ENCODE measurements at regions not wholly inside any gene's neighbourhood (a gene's known extent, or its start where the extent isn't known, plus 50 kb on each side); places are given as distances from the start of the nearest gene placed in this dataset.

DNA sequence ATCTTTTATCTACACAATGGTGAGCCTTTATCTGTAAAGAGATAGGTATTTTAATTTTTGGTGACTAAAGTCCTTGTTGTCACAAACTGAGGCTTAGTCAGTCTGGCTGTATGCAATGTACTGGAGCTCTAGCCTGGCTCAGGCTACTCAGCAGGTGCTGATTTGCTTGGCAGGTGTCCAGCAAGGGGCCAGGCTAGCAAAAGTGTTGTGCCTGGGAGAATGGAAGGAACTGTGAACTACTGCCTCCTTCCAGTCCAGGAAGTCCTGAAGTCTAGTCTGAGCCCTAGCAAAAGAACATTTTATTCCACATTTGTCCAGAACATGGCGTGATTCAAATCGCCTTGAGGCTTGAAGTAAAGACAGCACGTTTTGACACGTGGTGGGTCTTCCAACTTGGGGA lies 260.5 kb downstream of the CCDC85A start:
- DNase-seq (ENCODE audit: low read depth) = peak; percentile 13

DNA sequence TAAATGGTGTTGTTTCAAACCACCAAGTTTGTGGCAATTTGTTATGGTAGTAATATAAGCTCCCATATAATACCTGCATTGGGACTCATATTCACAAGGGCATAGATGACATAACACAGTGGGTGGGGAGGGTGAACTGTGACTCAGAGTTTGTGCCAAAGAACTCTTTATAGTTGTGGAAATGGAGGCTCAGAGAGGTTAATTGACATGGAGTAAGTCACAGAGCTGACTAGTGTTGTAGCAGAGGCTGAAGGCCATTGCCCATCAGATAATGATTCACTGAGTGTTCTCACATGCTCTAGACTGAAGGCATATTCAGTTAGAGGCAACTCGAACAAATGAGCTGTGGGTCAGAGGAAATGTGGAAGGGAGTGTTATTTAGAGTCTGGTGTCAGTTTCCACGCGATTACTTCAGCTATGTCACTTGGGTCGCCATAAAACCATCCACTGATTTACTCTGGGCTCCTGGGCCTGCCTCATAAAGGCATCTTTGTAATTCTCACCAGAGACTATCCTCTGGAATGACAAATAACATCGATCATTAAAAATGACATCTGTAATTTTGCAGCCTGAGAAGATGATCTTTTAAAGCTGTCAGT lies 264.7 kb downstream of the CCDC85A start:
- peak; percentile 29 for DNase-seq (ENCODE audit: low read depth)

DNA sequence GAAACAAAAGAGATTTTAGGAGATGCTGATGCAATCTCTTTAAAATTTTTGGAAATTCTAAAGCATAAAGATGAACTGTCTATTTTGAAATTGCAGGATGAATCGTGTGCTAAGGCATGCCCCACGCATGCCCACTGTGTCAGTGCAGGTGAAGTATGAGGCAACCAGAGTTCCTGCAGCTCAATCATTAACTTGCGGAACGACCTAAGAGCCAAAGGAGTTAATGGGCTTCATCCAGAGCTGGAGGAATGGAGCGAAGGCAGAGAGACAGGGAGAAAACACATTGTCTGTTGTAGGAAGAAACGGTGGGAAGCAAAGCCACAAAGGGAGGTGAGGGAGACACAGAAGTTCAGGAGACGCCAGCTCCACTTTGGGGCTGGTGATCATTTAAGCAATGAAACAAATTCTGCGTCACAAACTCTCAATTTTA lies 265.2 kb downstream of the CCDC85A start:
- no peak for DNase-seq (ENCODE audit: low read depth)

DNA sequence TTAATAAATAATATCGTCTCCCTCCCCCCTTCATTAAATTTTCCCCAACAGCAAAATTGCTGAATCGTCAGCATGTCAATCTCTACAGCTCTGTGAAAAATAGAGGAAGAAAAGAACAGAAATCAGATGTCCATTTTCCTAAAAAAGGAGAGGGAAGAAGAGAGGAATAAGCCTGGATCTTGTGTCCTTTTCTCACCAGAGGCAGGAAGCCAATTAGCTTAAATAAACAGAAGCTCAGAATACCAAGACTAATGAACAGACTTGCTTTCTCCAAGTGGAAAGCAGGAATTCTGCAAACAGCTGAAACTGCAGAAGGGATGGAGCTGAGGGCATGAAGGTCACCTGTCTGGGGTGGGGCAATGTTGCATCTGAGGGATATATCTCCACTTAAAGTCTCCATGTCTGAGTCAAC lies 265.7 kb downstream of the CCDC85A start:
- no peak for DNase-seq (ENCODE audit: low read depth)

DNA sequence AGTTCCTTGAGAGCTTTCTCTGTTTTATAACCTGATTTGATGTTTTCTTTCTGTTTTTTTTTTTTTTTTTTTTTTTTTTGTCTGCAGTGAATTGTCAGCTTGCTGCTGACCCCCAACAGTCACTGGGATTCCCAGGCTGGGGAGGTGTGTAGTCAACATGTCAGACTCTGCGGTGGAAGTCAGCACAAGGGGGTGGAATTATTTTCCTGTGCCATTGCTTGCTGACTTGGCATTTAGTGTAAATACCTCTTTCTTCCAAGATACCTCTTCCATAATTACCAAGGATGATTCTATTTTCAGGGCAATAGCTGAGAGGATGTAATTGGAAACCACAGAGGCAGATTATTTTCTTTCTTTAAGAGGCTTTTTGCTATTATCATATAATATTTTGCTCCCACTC lies 266.3 kb downstream of the CCDC85A start:
- DNase-seq (ENCODE audit: low read depth) = no peak

DNA sequence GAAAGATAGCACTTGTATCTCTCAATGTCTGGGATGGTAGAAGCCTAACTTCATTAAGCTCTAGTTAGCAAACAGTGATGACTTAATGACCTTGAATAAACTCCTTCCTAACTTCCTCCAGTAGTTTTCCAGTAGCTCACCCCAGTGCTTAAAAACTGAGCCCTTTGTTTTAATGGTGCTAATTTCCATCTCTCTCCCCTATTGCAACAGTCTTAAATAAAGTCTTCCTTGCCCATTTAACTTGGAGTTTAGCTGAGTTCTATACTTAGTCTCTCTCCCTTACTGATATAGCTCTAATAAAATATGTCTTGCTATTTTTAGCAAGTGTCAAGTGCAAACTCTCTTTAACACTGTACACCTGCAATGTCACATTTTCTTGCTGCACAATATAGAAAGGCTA lies 267.0 kb downstream of the CCDC85A start:
- DNase-seq (ENCODE audit: low read depth) = no peak

DNA sequence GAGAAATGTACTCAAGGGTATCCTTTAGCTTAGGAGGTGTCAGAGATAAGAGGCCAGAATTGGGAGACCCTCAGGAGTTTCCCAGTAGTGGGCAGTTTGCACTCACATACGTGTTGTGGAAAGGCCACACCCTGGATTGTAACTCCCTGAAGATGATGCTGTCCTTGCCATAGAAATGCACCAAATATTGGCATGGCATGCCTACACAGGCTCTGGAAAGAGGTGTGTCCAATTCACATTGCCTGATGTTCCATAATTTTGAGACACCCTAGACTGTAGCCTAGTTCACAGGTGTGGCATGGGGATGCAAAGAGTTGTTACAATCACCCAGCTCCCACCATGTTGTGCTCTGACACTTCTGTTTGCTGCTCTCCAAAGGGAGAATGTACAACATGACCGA lies 271.9 kb downstream of the CCDC85A start:
- no peak for DNase-seq (ENCODE audit: low read depth)

DNA sequence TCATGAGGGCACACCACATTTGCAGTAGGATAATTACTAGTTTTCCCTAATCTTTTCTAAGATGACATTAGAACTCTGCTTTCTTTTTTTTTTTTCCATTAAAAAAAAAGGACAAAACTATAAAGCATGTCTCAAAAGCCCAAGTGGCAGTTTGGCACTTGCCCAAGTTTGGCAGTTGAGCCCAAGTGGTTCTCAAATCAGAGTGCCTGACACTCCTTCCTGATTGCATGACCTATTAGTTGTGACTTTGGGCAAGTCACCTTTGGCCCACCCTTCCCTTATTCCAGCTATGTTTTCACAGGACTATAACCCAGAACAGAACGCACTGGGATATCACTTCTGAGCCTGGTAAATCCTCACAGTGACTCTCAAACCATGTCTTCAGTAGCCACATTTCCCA lies 273.0 kb downstream of the CCDC85A start:
- no peak for DNase-seq (ENCODE audit: low read depth)

DNA sequence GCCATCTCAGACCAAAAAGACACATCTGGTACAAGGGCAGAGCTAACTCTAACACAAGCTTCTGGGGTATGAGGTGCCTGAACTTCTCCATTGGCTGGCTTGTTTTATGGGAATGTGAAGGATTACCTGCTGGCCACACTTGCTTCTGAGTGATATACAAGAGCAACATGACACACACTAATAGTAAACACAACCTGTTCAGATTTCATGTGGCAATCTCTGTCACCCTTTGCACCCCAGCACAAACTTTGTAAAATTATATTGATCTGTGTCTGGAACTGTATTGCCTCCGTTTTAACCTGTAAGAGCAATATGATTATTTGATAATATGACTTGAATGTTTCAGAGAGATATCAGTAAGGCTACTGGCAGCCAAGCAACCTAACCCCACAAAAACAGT lies 276.7 kb downstream of the CCDC85A start:
- no peak for DNase-seq (ENCODE audit: low read depth)

DNA sequence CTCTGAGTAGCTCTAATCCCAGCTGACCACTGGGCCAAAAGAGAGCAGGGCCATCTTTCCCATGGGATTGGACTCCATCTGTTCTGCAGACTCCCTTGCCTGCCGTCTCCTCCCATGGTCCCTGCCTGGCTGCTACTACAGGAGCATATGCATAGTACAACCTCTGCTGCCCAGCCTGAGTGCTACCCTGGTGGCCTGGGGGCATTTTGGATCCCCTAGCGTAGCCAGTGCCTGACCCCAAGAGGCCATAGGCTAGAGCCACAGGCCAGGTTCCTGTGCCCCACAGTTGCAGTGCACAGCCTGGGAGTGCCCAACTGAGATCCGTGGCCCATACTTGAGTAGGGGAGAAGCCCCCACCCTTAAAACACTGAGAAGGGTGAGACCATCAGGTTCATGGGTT lies 280.3 kb downstream of the CCDC85A start:
- no peak for DNase-seq (ENCODE audit: low read depth)

DNA sequence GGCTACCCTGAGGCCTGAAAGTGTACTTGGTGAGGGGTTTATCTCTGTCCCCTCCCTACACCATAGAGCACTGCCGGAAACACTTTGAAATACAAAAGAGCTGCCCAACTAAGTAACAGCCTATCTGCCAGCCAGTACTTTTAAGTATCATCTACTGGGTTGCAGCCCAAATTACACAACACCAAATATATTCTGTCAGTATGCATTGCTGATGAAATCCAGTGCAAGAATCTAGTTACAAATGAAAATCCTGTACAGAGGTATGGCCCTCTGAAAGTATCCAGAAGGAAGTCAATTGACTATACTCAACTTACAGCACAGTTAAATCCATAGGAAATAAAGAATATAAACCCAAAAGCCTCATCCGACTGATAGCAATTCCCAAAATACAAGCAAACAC lies 280.8 kb downstream of the CCDC85A start:
- no peak for DNase-seq (ENCODE audit: low read depth)

DNA sequence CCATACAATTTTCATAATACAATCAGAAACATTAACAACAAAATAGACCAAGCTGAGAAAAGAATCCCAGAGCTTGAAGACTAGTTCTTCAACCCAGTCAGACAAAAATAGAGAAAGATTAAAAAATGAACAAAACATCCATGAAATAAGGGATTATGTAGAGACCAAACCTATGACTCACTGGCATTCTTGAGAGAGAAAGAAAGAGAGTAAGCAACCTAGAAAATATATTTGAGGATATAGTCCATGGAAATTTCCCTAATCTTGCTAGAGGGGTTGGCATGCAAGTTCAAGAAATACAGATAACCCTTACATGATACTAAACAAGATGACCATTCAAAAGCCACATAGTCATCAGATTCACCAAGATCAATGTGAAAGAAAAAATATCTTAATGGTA lies 281.7 kb downstream of the CCDC85A start:
- peak; percentile 29 for DNase-seq (ENCODE audit: low read depth)

DNA sequence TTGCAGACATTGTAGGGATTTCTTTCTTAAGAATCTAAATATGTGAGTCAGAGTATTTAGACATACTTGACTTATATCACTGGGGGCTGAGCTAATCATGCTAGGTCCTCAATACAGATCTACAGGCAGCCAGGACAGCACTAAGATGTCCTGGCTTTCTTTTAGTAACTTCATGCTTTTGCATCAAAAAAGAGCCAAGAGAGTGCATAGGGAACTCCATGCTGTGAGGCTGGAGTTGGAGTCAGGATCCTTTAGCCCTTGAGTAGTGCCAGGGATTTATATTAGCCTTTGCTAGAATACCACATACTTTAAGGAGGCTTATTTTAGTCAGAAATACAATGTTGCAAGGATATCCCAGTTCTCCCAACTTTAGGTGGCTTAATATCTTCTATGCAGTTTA lies 289.7 kb downstream of the CCDC85A start:
- DNase-seq (ENCODE audit: low read depth) = peak; percentile 24

DNA sequence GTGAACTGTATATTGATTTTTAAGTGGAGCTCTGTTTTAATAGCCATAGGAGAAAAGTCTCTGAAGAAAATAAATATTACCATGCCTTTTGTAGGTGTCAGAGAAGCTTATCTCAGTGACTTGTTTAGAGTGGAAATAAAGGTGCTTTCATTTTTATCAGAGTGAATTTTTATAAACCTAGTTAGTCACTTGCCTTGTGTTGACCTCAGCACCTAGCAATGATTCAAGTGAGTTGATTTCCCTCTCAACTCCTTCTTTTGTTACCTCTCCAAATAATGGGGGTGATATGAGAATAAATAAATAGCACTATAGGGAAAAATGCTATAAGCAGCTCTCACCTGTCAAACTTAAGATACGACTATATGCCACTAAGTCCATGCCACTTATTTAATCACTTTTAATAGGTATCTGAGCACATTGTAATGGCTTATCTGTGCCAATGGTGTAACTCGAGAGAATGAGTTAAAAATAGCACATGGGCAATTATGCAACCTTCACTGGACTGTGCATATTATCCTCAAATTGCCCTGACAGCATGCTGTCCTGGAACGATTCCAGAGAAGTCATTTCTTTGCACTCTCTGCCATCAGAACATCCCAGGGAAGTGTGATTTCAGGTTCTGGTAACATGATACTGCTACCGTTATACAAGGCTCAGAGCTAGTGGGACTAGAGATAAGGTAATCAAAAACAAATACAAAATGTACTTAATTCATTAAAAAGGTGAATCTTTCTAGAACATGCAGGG lies 290.8 kb downstream of the CCDC85A start:
- peak; percentile 9 for DNase-seq (ENCODE audit: low read depth)

DNA sequence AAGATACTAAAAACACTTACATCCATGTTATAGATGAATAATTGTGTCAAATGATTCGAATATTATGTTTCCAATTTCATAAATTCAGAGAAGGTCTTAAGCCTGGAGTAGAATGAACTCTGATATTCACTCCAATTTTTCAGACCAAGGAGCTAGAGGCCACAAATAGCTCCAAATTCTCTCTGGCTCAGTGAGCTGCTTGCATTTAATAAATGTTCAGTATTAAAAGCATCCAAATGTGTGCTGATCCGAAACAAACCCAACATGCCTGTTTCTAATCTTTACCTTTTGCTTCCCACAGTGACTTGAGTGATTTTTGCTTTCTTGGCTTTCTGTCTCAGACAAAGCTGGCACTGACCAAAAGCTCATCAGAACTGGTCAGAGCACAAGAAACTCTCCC lies 291.4 kb downstream of the CCDC85A start:
- no peak for DNase-seq (ENCODE audit: low read depth)

DNA sequence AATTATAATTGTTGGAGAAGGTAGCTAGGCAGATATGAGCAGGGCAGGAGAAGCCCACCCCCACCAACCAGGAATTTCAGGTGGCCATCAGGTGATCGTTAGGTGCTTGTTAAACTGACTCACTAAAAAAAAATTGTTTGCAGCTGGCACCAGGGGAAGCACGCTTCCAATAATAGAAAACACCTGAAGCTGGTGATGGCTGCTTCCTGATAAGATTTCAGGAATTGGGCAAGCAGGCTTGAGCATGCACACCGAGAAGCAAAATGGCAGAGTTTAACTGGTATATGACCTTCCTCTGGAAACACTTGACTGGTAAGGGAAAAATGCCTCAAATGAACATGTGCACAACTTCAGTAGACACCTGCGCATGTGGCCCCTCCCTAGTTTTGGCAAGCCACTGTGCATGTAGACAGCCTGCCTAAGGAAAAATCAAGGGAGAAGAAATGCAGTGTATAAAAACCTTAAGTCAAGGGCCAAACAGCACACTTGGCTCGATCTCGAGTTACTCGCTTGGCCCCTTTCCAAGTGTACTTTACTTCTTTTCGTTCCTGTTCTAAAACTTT lies 292.8 kb downstream of the CCDC85A start:
- DNase-seq (ENCODE audit: low read depth) = no peak

DNA sequence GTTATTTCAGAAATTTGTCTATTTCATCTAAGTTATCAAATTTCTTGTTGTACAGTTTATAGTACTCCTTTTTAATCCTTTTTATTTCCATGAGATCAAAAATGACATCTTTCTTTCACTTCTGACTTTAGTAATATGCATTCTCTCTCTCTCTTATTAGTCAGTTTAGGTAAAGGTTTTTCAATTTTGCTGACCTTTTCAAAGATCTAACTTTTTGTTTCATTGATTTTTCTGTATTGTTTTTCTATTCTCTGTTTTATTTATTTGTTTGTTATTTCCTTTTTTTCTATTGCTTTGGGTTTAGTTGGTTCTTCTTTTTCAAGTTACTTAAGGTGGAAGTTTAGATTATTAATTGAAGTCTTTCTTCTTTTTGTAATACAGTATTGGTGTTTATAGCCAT lies 294.2 kb downstream of the CCDC85A start:
- no peak for DNase-seq (ENCODE audit: low read depth)

DNA sequence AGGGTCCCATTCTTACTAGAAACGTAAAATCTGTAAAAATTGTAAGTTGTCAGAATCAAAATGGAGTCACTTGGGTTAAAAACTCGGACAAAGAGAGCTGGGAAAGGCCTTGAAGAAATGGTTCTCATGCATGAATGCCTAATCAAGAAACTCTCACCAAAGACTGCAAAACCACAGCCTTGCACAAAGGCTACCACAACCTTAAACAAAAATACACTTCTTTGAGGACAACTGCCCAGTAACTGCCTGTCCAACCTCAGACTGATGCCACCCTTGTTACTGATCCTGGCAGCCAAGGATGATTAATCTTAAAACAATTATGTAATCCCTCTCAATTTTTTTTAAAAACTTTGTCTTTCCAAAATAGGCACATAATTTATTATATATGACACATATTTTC lies 299.3 kb downstream of the CCDC85A start:
- DNase-seq (ENCODE audit: low read depth) = no peak

DNA sequence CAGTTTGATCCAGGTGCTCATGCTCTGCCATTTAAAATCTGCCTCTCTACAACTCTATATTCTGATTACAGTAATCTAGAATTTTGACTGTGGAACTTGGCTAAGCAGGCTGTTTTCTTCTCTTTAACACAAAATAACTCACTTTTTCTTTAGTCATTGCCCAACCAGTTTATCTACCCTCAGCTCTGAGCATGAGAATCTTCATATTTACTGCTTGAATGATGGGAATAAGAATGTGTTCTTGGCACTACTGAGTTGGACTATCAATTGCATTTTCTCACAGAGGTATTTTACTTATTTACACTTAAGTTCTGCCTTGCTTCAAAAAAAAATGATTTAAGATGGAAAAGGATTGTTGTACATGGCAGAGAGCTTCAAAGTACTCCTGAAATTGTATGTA lies 301.1 kb downstream of the CCDC85A start:
- no peak for DNase-seq (ENCODE audit: low read depth)

DNA sequence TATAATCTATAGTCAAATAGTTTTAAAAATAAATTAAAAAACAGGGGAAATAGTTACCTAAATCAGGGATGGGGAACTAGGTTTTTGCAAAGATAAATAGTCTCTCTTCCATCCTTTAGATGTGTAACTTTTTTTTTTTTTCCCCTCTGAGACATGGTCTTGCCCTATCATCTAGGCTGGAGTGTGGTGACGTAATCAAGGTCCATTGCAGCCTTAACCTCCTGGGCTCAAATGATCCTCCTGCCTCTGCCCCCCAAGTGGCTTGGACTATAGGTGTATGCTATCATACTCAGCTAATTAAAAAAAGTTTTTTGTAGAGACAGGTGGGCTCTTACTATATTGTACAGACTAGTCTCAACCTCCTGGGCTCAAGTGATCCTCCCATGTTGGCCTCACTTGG lies 316.5 kb downstream of the CCDC85A start:
- DNase-seq (ENCODE audit: low read depth) = no peak

DNA sequence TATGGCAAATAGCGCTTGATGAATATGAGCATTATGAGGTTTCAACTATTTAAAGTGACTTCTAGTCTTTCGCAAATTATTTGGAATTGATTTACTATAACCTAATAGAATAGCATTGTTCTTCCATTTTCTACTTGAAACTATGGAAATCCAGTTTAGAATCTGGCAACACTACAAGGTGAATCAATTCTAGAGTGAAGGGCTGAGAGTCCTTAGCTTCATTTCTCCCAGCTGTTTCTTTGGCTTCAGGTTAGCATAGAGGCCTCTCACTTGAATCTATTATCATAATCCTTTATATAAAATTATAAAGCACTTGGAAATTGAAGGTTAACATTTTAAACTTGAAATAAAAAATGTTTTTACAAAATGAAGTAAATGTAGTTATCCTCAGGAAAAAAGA lies 318.8 kb downstream of the CCDC85A start:
- DNase-seq (ENCODE audit: low read depth) = no peak

DNA sequence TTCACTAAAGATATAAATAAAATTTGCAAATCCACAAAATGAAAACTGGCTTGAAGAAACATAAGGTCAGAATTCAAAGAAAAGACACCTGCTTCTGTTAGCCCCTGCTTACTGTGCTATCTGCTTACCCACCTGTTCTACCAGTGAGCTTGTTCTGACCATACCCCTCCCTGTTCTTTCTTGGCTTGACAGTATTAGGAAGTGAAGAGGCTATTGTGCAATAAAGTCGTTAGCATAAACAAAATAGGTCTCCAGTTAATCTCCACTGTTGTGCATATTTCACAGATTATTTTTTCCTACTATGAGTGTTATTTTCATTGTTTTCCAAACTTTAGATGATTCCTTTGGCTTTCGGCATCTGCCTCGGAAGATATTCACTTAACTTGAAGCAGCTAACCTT lies 322.1 kb downstream of the CCDC85A start:
- DNase-seq (ENCODE audit: low read depth) = no peak

DNA sequence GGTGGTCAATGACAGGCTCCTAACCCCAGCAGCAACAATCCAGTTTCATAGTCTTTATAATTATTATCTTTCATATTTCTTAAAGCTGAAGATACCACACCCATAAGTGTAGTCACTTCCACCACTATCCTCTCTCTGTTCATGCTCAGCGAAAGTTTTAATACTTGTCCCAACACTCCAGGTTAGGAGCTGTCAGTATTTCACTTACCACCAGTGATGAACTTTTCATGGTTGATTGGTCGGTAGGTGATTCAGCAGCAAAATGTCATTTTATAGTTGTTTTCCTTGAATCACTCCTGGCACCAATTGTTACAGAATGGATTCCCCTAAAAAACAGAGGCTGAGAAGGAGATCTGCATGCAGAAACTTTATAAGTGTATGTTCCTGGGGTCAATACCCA lies 324.9 kb downstream of the CCDC85A start:
- DNase-seq (ENCODE audit: low read depth) = no peak

DNA sequence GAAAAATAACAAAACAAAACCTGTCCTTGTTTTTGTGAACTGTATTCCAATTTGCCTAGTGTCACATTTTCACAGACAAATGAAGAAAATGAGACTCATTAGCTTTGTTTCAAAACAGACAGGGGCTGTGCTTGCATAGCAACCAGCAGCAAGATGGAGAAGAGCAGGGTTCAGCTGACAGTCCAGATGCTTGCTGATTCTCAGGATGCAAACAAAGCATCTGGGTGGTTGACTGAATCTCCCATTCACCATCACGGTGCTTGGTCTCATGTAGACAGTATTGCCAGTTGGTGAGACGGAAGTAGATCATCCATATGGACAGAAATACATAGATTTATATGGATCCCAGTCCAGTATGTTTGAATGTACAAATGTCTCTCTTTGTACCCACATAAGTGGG lies 326.8 kb downstream of the CCDC85A start:
- no peak for DNase-seq (ENCODE audit: low read depth)

All from ELR (cell line).